ENCODE measurements at regions not wholly inside any gene's neighbourhood (a gene's known extent, or its start where the extent isn't known, plus 50 kb on each side); places are given as distances from the start of the nearest gene placed in this dataset.

DNA sequence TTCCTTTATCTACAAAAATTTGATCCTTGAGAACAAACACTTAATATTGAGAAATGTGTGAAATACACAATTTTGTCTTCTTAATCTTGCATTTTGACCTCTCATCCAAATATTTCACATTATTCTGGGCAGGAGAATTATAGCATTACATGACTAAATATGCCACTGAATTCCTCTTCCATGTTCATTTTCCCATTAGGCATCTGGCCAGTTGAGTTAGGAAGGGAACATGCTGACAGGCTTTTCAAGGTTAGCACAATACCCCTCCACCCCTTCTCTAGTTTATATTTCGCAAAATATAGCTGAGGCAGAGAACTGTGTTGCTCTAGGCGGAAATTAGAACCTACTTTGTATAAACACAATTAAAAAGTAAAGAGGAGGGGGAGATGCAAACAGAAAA is 271.7 kb upstream of the ZC3H12C start:
- TF ChIP-seq, protein P1, sequence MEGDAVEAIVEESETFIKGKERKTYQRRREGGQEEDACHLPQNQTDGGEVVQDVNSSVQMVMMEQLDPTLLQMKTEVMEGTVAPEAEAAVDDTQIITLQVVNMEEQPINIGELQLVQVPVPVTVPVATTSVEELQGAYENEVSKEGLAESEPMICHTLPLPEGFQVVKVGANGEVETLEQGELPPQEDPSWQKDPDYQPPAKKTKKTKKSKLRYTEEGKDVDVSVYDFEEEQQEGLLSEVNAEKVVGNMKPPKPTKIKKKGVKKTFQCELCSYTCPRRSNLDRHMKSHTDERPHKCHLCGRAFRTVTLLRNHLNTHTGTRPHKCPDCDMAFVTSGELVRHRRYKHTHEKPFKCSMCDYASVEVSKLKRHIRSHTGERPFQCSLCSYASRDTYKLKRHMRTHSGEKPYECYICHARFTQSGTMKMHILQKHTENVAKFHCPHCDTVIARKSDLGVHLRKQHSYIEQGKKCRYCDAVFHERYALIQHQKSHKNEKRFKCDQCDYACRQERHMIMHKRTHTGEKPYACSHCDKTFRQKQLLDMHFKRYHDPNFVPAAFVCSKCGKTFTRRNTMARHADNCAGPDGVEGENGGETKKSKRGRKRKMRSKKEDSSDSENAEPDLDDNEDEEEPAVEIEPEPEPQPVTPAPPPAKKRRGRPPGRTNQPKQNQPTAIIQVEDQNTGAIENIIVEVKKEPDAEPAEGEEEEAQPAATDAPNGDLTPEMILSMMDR (IDR thresholded peaks at IDR 0.05), result no peak
- no peak for TF ChIP-seq POLR2A (IDR thresholded peaks at IDR 0.05)
